HG02981 (cell line): ENCODE measurements at regions not wholly inside any gene's neighbourhood (a gene's known extent, or its start where the extent isn't known, plus 50 kb on each side); places are given as distances from the start of the nearest gene placed in this dataset.
"Not testable (repeated sequence)": the region's sequence is repeated elsewhere in the genome, so short reads cannot be mapped to it uniquely, and the experiment has no call there.

ENCODE experiments used
- ATAC-seq: cut with Tn5 transposase; IDR thresholded peaks from one replicate; pipeline ENCODE4 v1.9.1; 2021; ENCODE audit warnings: mild to moderate bottlenecking, moderate library complexity; ENCODE audit not compliant: unreplicated experiment

DNA sequence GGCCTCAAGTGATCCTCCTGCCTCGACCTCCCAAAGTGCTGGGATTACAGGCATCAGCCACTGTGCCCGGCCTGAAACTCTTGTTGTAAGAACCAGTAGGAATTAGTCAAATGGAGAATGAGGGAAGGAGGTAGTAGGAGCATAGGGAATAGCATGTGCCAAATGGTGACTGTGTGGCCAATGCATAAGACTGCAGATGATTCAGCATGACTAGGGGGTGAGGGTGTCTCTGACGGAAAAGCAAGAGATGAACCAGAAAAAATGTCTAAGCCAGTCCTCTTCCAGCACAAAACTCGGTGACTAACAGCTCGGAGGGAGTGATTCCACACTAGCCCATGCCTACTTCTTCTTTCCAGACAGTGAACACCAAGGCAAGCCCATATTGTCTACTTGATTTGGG is 58.2 kb upstream of the DUSP21 start:
- ATAC-seq, result no peak

DNA sequence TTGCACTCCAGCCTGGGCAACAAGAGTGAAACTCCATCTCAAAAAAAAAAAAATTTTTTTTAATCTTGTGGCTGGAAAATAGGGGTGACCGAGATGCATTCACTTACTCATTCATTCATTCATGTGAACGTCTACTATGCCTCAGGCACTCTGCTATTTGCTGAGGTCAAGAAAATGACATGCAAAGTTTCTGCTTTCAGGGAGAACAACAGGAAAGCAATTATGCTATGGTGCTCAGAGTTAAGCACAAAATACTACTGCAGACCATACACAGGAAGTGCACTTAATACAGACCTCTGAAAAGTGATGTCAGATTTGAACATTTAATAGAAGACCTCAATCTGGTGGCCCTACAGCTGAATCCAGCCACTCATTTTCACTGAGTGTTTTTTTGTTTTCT is 59.6 kb upstream of the DUSP21 start:
- no peak for ATAC-seq

DNA sequence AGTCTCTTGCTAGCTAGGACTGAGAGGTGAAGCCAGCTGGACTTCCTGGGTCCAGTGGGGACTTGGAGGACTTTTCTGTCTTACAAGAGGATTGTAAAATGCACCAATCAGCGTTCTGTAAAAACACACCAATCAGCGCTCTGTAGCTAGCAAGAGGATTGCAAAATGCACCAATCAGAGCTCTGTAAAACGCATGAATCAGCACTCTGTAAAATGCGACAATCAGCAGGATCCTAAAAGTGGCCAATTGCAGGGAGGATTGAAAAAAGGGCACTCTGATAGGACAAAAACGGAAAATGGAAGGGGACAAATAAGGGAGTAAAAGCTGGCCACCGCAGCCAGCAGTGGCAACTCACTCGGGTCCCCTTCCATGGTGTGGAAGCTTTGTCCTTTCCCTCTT is 65.6 kb upstream of the DUSP21 start:
- no peak for ATAC-seq

DNA sequence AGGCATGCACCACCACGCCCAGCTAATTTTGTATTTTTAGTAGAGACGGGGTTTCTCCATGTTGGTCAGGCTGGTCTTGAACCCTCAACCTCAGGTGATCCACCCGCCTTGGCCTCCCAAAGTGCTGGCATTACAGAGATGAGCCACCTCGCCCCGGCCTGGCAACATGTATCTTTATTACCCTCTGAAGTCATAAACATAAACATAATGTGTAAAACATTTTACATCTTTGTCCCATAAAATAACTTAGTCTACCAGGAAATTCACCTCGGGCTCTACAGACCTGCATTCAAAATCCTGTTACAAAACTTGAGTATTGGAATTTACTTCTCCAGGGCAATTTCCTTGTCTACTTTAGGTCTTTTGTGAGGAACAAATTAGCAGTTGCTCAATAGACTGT is 68.1 kb upstream of the DUSP21 start:
- no peak for ATAC-seq

DNA sequence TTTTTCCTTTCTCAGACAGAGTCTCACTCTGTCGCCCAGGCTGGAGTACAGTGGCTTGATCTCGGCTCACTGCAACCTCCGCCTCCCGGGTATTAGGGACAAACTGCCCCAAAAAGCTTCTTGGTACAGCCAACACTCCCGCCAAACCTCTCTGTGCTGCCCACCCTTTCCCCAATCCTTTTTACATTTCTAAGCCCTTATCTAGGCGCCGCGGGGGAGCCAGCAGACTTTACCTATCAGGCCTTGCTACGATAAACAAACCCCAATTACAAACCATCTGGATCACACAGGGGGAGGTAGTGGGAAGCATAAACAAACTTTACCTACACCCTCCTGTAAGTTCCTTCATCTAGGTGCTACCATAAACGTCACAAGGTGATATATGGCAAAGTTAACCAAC is 69.8 kb upstream of the DUSP21 start:
- not testable (repeated sequence) for ATAC-seq

DNA sequence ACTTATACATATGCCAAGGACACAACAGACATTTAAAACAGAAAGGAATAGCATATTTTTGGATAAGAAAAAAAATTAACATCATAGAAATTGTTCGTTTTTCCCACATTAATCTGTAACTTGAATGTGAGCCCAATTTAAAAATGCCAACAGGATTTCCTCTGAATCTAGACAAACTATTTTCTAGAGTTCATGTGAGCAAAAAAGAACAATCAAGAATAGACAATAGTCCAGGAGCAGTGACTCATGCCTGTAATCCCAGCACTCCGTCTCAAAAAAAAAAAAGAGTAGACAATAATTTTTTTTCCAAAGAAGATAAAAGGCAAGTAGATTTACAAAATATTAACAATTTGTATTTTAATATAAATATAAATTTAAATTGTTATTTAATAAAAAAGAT is 73.7 kb upstream of the DUSP21 start:
- ATAC-seq, result no peak

DNA sequence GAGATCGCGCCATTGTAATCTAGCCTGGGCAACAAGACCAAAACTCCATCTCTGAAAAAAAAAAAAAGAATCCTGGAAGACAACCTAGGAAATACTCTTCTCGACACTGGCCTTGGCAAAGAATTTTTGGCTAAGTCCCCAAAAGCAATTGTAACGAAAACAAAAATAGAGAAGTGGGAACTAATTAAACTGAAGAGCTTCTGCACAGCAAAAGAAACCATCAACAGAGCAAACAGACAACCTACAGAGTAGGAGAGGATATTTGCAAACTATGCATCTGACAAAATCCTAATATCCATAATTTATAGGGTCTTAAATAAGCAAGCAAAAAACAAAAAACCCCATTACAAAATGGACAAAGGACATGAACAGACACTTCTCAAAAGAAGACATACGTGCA is 76.5 kb upstream of the DUSP21 start:
- no peak for ATAC-seq

DNA sequence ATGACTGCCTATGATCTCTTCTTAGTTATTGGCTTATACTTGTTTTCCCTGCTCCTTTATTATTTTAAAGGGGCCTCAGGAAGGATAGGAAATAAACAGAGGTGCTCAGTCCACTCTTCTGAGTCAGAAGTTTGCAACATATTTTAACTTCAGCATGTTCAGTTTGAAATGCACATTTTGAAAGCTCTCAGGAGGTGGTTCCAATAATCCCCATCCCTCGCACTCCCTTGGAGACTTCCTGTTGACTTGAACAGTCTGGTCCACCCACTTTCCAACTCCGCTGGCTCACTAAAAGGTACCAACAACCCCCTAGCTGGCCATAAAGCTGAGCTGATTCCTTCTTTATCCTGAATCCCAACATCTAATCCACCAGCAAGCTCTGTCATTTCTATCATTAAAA is 78.3 kb upstream of the DUSP21 start:
- no peak for ATAC-seq

DNA sequence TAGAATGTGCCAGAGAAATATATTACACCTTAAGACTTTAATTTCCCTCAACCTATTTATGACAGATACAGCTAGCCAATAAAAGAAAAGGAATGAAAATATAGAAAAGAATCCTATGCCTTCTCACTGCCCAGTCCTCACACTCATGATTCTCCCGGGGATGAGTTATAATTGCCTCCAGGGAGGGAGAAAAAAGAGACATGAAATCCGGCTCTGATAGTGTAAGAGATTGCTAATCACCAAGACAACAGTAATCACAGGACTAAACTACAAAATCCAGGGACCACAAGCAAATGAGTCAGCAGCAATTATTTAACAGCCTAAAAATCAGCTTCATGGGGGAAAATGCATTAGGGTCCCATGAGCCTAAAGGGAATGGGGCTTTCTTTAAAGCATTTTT is 95.9 kb upstream of the DUSP21 start:
- no peak for ATAC-seq

DNA sequence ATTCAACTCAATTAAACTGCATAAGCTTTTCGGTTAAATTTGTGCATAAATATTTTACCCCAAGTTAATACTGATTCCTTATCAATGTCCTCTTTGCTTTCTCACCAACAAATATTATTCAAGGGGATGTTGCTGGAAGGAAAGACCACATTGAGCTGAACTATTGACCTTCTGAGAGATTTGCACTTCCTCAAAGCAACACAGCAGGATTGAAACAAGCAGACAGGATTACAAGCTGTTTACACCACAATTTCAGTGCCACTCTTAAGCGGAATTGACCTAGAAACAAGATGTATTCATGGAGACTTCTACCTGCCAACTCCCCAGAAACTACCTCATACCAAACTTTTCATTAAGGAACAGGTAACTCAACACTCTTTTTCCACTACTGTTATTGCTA is 96.5 kb upstream of the DUSP21 start:
- no peak for ATAC-seq

DNA sequence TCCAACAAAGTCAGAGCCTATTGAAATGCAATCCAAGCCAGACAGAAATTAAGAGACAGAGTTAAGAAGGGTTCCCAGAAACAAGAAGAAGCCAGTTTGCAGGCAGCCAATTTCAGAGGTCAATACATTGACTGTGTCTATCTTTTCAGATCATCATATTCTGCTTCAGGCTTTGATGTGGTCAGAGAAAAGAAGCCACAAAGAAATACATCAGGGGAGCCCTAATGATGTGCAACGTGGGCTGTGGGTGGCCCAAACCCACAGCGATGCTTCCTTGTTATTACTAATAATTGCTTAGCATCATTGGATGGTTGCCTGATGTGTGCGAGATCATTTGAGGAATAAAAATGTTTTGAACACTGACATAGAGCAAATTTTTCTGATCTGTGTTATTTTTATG is 99.0 kb upstream of the DUSP21 start:
- no peak for ATAC-seq

DNA sequence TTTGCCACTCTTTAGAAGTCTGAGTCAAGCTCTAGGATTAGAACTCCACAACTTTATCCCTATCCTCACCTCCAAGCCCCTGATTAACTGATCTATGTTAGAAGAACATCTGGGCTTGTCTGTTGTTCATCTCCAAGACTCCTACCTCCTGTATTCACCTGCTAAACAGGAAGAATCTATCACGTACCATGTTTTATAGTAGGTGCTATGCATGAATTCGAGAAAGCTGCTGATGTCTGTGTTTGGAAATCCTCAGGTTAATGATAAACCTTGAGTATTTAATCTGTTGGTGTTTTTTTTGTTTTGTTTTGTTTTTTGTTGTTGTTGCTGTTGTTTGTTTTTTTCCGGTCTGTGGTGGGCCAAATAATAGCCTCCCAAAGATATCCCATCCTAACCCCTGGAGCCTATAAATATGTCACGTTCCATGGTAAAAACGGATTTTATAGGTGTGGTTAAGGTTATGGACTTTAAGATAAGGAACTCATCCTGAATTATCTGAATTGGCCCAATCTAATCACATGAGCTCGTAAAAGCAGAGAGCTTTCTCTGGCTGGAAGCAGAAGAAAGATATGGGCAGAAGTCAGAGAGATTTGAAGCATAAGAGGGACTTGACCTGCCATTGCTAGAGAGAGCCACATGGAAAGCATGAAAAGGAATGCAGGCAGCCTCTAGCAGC is 101.2 kb upstream of the DUSP21 start:
- ATAC-seq, result no peak

DNA sequence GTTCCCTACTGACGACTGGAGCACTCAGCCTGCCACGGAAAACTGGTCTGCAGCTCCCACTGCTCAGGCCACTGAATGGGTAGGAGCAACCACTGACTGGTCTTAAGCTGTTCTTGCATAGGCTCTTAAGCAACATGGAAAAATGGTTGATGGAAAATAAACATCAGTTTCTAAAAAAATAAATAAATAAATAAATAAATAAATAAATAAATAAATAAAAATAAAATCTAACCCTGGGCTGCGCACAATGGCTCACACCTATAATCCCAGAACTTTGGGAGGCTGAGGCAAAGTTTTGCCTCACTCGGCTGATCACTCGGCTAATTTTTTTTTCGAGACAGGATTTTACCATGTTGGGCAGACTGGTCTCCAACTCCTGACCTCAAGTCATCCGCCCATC is 102.0 kb upstream of the DUSP21 start:
- not testable (repeated sequence) for ATAC-seq

DNA sequence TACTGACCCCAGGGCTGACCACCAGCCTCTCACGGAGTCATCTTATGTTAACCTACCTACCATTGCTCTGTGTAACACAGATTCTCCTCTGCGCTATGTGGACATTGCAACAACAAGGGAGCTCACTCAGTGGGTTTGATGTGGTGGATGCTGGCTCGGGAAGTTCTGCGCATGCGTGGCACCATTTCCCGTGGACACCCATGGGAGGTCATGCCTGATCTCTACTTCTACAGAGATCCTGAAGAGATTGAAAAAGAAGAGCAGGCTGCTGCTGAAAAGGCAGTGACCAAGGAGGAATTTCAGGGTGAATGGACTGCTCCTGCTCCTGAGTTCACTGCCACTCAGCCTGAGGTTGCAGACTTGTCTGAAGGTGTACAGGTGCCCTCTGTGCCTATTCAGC is 102.4 kb upstream of the DUSP21 start:
- not testable (repeated sequence) for ATAC-seq

DNA sequence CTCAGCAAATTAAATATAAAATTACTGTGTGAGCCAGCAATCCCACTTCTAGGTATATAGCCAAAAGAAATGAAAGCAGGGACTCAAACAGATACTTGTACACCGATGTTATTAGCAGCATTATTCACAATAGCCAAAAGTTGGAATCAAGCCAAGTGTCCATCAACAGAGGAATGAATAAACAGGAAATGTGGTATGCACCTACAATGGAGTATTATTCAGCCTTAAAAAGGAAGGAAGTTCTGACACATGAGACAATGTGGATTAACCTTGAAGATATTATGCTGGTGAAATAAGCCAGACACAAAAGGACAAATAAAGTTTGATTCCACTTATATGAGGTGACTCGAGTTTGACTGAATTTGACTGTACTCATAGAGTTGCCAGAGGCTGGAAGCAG is 108.3 kb upstream of the DUSP21 start:
- ATAC-seq, result no peak

DNA sequence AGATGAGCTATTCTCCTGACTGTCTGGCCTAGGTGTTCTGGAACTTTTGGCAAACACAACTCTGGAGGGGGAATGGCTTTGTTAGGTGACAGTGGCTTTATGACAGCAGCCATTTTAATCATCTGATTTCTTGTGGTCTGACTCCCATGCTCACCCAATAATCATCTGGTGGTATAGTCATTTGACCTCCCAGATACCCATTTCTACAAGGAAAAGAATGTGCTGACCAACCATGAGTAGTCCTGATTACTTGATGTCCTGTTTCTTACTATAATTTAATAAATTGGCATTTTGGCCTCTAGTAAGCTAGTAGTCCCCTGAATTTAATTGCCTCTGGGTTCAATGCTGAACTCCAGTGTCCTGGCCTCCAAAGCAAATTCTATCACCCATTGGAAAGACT is 109.9 kb upstream of the DUSP21 start:
- no peak for ATAC-seq

DNA sequence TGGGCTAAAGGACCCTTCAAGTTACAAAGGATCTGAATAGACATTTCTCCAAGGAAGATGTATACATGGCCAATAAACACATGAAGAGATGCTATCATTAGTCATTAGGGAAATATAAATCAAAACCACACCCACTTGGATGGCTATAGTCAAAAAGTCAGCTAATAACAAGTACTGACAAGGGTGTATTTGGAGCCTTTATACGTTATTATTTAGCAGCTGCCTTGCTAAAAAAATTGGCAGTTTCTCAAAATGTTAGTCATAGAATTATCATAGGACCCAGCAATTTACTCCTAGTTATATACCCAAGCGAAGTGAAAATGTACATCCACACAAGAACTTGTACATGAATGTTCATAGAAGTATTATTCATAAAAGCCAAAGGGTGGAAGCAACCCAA is 112.7 kb upstream of the DUSP21 start:
- no peak for ATAC-seq

DNA sequence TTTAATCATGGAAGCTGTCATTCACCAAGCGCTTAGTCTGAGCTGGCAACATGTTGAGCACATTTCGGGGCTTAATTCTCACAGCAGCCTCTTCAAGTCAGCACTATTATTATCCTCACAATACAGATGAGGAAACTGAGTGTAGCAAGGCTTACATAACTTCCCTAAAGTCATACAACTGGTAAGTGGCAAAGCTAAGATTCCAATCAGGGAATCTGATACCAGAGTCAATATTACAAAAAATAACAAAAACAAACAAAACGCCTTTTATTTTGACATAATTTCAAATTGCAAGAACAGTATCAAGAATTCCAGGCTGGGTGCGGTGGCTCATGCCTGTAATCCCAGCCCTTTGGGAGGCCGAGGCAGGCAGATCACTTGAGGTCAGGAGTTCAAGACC is 120.4 kb upstream of the DUSP21 start:
- ATAC-seq, result no peak

DNA sequence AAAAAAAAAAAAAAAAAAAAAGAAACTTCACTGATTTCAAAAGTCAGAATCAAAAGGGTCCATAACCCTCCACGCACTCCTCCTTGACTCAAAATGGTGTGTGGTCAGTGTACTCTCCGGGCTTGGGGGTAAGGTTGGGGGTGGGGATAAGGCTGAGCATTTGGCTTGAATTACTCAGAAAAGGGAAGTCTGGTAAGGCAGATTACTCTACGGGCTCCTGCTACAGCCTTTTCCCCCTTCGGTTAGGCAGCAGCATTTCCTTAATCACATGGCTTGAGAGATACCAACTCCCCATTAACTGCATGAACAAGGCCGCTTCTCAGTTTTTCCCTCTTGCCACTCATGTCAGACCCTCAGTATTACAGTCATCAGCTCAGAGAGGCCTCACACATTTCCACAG is 135.4 kb upstream of the DUSP21 start:
- no peak for ATAC-seq

DNA sequence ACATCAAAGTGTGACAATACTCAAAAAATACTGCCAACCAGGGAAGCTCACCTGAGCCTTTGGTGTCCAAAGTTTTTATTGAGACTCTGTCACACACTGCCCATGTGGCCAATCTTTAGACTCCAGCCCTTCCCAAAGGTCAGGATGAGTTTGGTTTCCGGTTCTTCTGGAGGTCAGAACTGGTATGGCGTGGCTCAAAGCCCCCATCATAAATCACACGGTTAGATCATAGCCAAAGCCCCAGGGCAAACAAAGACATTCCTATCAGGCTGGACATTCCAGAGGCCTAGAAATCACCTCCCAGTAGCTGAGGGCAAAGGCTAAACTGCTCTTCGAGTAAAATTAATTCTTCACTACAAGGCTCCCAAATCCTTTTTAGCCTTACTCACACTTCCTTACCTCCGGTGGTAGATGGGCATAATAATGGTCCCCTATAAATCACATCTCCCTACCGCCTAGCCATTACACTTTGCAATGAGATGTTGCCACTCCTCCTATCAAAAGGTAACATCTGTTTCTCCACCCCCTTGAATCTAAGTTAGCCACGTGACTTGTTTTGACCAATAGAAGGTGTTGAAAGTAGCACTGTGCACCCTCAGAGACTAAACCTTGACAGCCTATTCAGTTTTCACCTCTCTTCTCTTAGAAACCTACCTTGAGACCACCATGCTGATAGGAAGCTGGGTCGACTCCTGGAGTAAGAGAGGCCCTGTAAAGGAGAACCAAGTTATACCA is 137.8 kb upstream of the DUSP21 start:
- no peak for ATAC-seq

DNA sequence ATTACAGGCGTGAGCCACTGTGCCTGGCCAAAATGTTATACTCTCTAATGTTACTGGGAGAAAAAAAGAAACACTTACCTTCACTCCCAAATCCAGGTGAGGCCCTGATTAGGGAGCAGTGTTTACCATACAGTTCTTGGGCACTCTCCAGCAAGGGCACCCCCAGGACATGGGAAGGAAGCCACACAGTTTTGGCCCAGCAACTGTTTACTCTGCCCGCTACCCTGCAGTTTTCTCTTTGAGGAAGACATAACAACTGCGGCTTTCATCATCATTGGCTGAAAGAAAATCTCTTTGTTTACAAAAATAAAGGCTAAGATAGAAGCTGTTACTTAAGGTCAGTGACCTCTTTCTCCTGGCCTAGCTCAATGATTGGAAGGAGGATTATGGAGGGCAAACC is 145.5 kb upstream of the DUSP21 start:
- no peak for ATAC-seq

DNA sequence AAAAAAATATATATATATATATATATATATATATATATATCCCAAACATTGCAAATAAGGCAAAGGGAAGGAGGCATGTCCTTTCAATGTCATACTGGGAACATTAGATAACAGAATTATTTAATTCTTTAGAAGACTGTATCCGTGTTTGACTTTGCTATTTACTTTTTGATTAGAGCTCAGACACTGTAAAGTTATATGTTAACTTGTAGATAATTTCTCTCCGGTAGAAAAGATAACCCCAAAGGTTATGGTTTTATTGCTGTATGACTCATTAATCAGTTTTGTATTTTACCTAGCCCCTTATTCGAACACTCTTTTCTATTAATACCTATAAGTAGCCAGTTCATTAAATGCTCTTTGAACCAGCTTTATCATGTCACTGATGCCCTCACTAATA is 150.6 kb upstream of the DUSP21 start:
- no peak for ATAC-seq

DNA sequence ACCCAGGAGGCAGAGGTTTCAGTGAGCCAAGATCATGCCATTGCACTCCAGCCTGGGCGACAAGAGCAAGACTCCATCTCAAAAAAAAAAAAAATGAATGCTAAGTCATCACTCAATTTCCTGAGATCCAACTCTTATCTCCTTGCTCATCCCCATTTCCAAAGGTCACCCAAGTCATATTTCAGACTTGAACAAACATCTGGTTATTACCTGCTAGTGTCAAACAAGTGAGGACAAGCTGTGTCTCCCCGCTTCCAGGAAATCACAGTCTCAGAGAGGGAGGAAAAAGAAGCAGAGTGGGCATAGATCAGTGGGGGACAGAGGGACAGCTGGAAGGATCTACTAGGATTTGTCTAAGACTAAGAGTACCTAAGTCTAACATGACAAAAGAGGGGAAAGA is 147.5 kb upstream of the FUNDC1 start:
- ATAC-seq, result no peak
